ENCODE measurements at regions not wholly inside any gene's neighbourhood (a gene's known extent, or its start where the extent isn't known, plus 50 kb on each side); places are given as distances from the start of the nearest gene placed in this dataset.

DNA sequence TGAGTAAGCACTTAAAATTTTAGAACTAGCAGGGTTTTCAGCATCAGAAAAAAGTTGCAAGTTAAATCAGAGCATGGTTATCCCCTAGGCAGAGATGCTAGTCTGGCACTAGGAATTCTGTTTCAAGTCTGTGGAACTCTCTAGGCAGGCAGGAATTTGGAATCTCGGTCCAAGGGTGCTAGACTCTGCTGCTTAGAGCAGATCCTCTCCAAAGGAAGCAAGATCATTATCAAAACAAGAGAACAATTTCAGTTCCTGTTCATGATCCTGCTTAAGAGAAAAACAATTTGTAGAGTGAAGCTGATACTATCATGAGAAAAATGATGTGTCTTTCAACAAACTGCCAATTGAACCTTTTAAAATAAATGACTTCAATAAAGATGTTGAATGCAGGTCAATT is 420.7 kb downstream of the KIF4B start:
- no peak for DNase-seq

GRCh38 chr5:155434681-155435080 is 421.1 kb downstream of the KIF4B start:
- DNase-seq: no peak

DNA sequence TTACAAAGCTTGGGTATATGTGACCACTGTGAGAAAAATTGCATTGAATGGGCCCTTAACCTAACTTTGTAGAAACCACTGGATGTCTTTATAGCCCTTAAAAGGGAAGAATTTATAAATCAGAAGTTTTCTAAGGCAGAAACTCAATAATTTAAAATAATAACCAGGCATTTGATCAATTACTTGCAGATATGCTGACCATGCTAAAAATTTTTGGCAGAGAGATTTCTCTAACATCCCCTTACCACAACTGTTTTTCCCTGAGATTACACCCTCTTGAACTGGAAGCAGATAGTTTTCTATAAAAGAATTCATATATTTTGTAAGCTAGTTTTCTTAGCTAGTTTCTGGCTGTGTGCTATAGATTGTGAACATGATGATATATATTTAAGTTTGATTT is 428.3 kb downstream of the KIF4B start:
- no peak for DNase-seq

GRCh38 chr5:155451106-155451505 is 437.6 kb downstream of the KIF4B start:
- DNase-seq: no peak

DNA sequence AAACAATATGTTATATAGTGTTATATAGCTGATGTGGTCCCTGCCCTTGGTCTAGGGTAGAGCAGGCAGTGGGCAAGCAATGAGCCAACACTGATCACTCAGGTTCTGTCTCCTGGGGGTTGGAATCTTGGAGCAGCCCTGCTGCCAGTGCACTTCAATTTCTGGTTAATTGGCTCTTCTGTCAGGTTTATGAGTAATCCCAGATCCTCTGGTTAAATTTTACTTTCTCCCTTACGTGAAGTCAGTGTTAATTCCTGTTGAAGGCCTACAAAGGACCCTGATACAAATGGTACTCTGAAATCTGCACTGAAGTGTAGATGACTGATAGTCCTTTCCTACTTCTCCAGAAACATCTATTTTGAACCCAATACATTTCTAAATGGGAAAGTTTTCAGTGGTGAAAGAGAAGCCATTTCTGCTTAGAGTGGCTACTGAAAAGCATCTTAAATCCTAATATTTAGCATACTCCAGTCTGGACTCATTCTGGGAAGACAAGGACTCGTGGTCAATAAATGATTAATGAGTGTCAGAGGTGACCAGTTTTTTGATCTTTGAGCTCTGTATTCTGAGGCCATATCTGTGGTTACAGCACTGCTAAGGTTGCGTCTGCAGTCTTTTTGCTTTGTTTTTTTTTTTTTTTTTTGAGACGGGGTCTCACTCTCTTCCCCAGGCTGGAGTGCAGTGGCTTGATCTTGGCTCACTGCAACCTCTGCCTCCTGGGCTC is 442.4 kb downstream of the KIF4B start:
- DNase-seq: no peak

DNA sequence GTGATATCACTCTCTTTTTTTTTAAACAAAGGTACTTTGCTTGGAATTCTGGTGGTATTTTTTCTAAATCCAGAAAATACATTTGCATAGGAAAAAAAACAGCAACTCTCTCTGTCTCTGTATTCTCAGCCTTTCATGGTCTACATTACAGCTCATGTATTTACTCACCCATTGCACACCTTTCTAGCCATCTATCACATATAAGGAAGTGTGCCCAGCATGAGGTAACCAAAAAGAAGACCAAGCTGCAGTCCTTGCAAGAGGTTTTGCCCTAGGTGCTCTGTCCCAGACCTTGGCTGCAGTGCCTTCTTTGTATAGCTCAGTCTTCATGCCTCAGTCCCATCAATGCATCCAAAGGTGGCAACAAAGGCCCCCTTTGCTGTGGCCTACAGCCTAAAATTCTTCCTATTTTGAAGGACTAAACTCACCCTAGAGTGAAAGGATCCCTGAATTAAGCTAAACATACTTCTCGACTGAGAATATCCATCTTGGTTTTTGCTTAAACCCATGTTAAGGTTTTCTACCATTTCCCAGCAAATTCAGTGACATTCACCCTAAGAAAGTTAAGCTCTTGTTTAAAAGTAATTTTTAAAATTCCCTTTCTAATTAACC is 446.4 kb downstream of the KIF4B start:
- DNase-seq: no peak

DNA sequence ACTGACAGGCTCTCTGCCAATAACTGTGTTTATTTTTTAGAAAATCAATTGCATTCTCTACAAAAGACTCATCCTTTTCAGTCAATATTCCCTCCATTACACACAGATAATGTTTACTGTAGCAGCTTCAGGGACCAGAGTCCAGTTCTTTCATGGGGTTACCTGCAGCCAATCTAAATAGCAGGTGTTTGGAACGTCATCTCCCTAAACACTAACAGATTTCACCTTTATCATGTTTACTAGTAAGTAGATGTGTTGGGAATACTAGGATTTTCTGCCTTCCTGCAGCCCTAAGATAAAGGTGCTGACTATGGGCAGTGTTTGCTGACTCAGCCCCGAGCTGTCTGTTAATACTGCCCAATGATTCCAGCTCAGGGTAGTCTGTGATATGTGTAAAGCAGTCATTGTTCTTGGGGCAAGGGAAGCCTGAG is 447.0 kb downstream of the KIF4B start:
- no peak for DNase-seq

DNA sequence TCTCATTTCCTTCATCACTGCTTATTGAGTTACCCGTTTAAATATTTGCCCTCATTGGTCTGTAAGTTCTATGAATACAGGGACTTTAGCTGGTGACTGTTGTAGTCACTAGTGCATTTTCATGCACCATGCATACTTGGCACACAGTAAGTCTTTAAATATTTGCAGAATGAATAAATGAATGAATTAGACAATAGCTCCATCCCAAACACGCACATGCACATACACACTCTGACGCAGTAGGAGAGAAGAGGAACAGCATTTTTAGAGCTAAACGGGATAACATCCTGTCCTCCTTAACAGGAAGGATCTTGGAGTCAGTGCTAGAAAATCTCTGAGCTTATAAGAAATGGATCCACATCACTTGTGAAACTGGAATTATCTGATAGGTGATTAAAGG is 447.7 kb downstream of the KIF4B start:
- DNase-seq: no peak

DNA sequence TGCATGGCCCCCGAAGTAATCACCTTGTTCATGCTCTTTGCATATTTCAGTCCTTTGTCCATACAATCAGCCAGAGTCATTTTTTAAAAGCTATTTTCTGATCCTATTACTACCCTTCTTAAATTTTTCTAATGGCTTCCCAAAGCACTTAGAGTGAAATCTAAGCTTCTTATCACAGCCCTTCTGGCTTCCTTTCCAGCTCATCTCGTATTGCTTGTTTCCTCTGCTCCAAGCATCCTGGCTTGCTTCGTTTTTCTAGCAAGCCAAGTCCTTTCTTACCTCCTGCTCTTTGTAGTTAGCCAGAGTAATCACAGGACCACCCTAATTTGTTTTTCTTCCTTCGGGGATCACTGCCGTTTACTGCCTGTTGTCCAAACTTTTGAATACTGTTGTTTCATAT is 453.3 kb downstream of the KIF4B start:
- DNase-seq: no peak

DNA sequence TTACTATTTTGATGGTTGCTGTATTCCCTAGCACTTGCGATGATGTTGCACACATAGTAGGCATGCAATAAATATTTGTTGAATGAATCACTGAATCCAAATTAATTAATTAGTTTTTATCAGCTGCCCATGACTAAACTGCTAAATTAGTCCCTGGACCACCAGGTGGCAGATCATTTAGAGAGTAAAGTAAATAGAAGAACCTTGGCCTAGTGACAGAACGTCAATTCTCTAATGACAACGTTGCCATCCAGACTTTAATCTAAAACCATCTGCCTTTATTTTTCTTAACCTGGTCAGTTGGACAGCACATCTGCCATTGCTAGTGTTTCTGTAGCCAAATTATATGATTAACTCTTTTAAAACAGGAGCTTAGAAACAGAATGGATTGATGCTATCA is 457.5 kb downstream of the KIF4B start:
- DNase-seq: no peak

DNA sequence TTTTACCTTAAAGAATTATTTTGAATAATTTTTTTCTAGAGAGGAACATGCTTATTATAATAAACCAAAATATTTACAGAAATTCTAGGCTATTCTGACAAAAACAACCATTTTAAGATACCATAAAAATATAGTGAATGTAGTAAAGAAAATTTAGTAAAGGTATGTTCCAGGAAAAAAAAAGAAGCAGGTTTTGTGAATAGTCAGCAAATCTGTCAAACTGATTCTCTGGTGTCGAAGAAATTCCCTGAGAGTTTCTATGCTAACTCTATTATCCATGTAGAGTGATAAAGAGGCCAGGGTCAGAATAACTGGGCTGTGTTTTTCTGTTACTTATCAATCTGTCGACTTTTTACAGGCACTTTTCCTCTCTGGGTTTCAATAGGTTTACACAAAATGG is 459.2 kb downstream of the KIF4B start:
- no peak for DNase-seq

GRCh38 chr5:155475318-155475717 is 461.8 kb downstream of the KIF4B start:
- DNase-seq: no peak

DNA sequence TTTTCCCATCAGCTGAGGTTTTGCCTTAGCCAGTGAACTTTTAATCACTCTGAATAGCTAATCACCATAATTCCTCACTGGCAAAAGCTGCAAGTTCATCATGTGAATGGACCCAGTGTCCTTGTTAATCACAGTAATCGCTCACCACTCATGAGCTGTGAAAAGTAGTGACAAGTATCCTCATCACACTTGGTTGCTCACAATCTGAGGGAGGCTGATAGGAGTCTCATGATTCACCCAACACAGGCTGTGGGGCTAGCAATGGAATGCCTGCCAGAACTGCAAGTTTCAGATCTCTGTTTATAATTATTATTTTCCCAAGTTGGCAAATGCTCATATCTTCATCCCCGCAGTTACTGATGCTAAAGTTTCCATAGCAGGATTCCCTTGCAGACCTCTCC is 467.2 kb downstream of the KIF4B start:
- no peak for DNase-seq

GRCh38 chr5:155481182-155481581 is 467.6 kb downstream of the KIF4B start:
- DNase-seq: no peak

GRCh38 chr5:155482428-155482827 is 468.9 kb downstream of the KIF4B start:
- DNase-seq: no peak

GRCh38 chr5:155485386-155485785 is 471.8 kb downstream of the KIF4B start:
- DNase-seq: no peak

DNA sequence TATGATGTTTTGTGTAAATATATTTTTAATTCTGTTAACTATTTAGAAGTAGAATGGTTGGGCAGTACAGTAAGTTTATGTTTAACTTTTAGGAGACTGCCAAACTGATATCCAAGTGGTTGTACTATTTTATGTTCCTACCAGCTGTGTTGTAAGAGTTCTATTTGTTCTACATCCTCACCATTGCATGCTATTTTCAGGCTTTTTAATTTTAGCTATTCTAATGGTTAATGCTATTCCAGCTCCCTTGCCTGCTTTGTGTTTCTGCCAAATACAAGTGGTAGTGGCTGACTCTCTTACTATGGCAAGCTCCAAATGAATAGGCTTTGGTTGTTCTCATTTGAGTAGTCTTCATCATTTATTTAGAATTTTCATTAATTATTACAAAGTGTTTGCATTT is 476.4 kb downstream of the KIF4B start:
- DNase-seq: no peak

DNA sequence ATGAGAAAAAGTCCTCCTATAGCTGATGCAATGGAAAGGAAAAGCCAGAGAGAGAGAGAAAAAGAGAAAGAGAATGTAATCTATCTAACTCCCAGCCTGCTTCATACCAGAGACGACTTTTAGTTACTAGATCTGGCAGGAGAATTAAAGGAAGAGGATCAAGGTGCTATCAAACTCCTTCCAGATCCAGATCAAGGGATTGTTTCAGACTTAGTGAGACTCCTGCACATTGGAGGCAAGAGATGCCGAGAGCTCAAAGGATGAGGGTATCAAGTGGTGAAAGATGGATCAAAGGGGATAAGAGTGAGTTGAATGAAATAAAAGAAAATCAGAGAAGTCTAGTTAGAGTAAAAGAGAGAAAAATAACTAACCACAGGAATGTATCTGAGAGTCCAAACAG is 478.6 kb downstream of the KIF4B start:
- no peak for DNase-seq

DNA sequence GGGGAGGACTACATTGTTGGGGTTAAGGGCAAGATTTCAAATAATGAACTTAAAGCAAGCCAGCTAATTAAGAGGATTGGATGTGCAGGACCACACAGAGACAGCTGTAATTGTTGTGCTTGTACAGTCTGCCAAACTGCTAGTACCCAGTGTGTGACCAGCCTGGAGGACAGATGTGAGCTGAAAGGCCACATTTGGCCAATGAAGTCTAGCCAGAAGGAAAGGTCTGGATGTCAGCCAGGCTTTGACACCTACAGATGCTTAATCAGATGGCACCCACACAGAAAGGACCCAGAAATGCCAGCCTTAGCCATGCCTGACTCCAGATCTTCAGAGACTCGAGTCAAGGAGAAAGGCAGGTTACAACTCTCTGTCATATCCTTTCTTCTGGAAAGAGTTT is 491.1 kb downstream of the KIF4B start:
- DNase-seq: no peak

GRCh38 chr5:155507363-155507762 is 493.8 kb downstream of the KIF4B start:
- no peak for DNase-seq

GRCh38 chr5:155508673-155509072 is 495.1 kb downstream of the KIF4B start:
- DNase-seq: no peak

GRCh38 chr5:155512329-155512728 is 498.8 kb downstream of the KIF4B start:
- no peak for DNase-seq

- no peak for DNase-seq
Observed at GRCh38 chr5:155514105-155514563, 500.6 kb downstream of the KIF4B start.

GRCh38 chr5:155522540-155522939 is 509.0 kb downstream of the KIF4B start:
- DNase-seq: no peak

DNA sequence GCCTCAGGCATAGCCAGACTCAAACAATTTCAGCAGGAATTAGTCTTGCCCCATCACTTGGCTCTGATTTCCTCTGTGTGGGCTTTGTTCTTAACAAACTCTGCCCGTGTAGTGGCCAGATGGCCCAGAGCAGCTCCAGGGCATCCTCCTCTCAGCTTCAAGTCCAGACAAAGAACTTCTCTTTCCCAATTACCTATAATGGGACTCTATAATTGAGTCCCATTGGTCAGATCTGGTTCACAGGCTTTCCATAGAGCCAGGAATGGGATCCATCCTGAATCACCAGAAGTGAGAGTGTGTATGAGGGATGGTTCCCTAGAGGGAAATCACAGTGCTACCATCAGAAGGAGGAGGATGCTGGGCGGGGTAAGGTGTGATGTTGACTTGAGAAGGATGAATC is 515.8 kb downstream of the KIF4B start:
- DNase-seq: no peak

Data from CD4-positive, alpha-beta T cell treated with Interleukin-17A for 1 hour (primary cell).